Activated T-cell treated with anti-CD3 and anti-CD28 coated beads for 4 hours (primary cell): ENCODE measurements at regions not wholly inside any gene's neighbourhood (a gene's known extent, or its start where the extent isn't known, plus 50 kb on each side); places are given as distances from the start of the nearest gene placed in this dataset.

Experiments
- DNase-seq: peaks from one replicate; pipeline ENCODE4 v3.0.0-alpha.2; 2020

DNA sequence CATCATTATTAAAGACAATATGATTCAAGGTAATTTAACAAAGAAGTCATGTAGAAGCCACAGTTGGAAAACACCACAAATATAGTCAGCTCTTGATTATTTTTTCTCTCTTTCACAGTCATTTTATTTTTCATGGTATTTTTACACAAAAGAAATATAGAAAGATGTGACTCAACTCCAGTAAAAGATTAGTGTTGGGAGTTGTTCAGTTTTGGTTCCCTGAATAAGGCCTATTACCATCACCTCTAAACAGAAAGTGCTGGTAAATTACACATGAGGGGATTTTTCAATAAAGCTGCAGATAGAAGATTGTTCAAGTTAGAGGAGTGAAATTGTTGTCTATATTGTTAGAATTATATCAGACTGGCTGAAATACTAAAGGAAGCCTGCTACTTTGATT, 107.0 kb downstream of the DDIT4L start:
- no peak for DNase-seq

DNA sequence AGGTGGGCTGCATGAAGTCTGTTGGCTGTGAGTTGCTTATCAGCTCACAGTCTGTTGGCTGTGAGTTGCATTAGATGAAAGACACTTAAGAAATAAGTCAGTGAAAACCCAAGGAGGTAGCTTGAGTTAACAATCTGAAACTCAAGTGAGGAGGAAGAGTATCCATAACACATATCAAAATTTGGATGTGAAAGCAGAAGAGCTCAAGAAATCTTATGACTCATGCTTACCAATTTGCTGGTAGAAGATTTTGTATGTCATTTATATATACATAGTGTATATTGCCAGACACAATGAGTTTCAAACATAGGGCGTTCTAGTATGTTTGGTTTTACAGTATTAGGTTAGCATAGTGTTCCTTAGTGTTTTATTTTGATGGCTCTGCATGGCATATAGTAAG, 107.4 kb downstream of the DDIT4L start:
- DNase-seq = no peak

DNA sequence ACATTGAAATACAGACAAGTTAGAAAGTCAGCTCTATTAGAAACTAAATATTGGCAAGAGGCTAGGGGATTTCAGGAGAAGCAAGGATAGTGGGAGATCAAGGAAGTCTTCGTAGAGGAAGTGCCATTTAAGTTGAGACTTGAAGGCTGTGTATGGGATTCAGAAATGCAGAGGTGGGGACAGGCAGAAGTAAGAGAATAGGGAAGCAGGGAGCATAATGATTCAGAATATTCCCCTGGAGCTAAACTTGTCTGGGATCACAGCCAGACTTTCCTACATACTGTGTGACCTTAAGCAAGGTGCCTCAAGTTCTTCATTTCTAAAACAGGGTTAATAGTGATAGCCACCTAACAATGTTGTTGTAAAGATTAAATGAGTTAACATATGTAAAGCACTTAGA, 108.8 kb downstream of the DDIT4L start:
- DNase-seq = no peak

DNA sequence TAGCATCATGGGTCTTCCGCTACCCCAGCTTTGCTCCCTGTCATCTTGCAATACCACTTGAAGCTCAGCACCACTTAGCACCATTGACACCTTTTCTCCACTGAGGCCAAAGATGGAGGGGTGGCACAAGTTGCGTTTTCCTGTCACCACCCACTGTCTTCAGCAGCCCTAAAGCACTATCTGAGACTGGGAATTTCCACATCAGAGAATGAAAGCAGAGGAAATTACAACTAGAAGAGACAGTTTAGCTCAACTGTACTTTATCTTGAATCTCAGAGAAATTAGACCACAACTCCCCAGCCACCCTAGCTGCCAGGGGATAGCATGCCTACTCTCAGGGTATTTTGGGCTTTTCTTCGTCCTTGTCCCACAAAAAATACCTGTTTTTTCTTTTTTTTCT, 111.0 kb downstream of the DDIT4L start:
- no peak for DNase-seq

DNA sequence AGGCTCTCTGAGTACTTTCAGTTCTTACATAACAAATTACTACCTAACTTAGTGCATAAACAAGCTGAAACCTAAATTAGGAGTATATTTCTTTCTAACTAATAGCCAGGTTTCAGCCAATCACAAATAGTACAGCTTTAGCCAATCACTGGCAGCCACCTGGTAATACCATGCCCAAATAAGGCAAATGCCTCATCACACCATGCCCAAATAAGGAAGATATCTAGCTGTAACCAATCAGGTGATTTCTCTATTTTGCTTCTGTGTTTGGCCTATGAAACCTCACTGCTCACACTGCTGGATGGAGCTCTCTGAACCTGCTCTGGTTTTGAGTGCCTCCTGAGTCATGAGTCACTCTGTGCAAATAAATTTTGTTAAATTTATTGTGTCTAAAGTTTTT, 113.5 kb downstream of the DDIT4L start:
- no peak for DNase-seq

DNA sequence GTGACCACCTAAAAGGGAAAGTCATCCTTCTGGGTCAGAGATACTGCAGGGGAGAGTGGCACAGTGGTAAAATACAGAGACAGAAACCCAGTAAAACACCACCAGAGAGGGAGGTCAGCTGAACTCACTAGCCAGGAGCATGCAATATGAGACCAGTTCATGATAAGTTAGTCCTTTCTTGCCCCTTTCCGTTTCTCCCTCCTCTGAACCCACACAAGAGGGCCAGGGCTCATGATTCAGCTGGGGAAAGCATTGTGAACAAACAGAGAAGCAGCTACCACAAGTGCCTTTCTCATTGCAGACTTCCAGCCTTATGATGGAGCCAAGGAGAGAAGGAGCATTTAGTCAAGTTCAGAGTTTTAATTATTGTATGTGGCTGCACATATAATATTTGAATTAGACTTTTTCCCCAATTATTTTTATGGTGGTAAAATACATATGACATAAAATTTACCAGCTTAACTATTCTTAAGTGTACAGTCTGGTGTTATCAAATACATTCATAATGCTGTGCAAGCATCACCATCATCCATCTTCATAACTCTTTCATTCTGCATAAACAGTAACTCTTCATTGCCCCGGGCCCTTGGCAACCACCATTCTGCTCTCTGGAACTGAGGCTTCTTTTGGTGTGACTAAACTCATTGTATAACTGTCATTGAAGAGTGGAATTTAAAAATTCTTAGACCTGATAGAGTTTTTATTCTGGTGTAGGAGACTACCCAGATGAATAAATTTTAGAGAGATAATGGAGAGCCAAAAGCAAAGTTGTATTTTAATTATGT, 114.6 kb downstream of the DDIT4L start:
- no peak for DNase-seq

- DNase-seq = no peak
These were observed 115.2 kb downstream of the DDIT4L start for GRCh38 chr4:100075056-100075455.

DNA sequence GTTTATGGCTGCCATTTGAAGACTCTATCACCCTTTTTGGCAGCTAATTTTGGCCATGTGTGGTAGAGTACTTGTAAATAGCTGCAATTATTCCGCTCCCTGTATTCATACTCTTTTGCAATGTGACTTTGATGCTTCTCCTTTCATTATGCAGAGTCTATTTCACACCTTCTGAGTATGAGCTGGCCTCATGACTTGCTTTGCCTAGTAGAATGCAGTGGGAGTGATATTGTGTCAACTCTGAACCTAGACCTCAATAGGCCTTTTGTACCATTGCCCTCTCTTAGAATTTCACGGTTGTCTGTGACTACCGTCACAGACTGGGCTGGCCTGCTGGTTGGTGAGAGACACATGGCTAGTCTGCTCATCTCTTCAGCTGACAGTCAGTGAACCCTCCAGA, 118.8 kb downstream of the DDIT4L start:
- no peak for DNase-seq

DNA sequence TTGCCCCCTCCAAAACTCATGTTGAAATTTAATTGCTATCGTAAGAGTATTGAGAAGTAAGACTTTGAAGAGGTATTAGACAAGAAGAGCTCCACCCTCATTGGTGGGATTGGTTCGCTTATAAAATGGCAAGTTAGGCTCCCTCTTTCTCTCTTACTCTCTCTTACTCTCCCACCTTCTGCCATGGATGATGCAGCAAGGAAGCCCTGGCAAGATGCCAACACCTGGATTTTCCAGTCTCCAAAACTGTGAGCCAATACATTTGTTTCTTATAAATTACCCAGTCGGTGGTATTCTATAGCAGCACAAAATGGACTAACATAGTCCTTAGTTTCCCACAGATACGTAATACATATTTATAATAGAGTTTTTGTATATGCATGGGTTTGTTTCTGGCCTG, 119.4 kb downstream of the DDIT4L start:
- DNase-seq = no peak

- no peak for DNase-seq
These were observed 119.1 kb upstream of the H2AZ1 start for GRCh38 chr4:100069207-100069606.

GRCh38 chr4:100067255-100067654, 117.2 kb upstream of the H2AZ1 start:
- no peak for DNase-seq

- no peak for DNase-seq
These were observed 113.3 kb upstream of the H2AZ1 start for GRCh38 chr4:100063355-100063754.

DNA sequence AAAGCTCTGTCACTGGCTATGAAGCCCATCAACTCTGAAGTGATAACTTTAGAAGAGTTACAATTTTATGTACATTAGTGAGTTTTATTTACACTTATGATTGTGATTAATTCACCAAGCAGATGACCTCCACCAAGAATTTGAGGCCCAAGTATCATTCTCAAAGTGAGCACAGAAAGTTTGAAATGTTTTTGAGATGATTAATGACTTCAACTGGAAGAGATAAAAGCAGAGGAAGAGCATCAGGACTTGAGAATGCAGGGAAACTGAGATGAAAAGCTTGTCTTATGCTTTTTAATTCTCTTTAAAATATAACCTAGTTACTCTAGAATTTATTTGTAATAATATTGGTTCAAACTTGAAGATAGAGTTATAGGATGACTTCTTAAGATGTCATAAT, 112.8 kb upstream of the H2AZ1 start:
- no peak for DNase-seq

DNA sequence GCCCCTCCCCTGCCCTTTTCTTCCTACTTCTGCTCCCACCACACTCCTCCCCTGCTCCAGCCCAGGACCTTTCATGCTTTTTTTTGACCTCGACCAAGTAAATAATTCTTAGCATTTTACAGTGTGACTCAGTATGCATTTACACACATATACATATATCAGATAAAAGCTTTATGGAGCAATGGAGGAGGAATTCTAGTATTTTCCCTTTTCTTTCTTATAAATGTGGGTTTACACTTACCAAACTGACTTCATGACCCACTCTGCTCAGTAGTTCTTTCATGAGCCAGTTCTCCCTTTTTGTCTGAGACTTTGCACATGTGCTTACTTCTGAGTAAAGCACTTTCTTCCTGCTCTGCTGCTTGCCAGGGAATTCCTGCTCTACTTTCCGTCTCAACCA, 111.8 kb upstream of the H2AZ1 start:
- DNase-seq = no peak

- no peak for DNase-seq
These were observed 110.8 kb upstream of the H2AZ1 start for GRCh38 chr4:100060765-100061416.

DNA sequence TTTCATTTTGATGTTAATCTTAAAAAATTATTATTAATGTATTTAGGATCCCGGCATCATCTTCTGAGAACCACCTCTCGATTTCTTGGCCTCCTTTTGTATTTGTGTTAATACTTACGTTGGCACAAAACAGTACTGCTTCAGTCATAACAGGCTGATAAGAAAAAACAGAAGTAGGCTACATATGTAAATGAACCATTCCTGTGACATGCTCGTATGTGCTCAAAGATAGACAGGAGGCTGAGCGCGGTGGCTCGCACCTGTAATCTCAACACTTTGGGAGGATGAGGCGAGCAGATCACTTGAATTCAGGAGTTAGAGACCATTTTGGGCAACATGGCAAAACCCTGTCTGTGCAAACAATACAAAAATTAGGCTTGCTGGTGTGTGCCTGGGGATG, 109.4 kb upstream of the H2AZ1 start:
- DNase-seq = no peak

GRCh38 chr4:100056701-100057100, 106.6 kb upstream of the H2AZ1 start:
- DNase-seq = no peak

DNA sequence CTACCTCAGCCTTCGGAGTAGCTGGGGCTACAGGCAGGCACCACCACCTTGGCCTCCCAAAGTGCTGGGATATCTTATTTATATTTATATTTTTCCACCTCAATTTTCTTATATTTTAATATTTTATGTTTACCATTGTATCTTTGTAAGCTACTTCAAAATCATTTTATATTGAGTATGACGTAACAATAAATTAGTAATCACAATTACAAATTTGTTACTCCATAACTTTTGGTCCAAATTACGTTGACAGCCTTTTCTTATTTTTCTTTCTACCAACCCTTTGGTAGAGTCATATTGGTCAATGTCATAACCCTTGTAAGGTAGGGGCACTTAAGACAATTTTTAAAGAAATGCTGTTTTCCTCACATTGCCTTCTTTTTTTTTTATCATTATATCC, 104.0 kb upstream of the H2AZ1 start:
- no peak for DNase-seq

DNA sequence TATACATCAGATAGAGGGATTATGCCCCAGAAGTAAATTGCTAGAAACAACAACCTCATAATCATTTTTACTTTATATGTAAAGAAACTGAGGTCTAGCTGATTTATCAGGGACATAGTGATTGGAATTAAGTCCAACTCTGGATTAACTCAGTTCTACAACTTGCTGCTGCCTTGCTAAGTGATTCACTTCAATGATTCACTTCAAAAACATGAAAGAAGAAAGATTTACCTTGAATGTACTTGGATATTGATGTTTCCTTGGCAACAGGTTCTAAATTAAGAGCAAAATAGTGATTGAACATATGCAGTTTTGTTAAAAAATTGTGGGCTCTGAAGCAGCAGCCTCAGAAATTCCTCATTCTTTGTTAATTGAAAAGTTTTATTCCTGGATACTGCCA, 99.8 kb upstream of the H2AZ1 start:
- no peak for DNase-seq

DNA sequence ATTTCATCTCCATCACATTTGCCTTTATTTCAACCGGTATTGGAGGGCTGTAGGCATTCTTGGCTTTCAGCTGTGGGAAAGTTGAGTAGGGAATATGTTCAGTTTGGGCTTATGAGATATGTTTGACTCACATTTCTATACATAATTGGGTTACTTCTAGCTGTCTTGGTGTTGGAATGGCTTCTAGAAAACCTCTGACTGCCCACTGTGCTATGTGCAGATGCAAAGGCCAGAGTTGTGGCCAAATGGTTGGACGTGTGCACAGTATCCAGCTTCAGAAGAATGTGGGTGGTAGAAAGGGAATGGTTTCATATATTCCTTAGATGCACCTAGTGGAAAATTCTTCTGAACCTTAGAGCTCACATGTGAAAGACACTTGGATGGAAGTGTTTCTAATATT, 92.6 kb upstream of the H2AZ1 start:
- no peak for DNase-seq

GRCh38 chr4:100042235-100042634, 92.2 kb upstream of the H2AZ1 start:
- DNase-seq = no peak

- no peak for DNase-seq
These were observed 91.6 kb upstream of the H2AZ1 start for GRCh38 chr4:100041646-100042045.

GRCh38 chr4:100034023-100034664, 84.1 kb upstream of the H2AZ1 start:
- DNase-seq = no peak

- no peak for DNase-seq
These were observed 76.0 kb upstream of the H2AZ1 start for GRCh38 chr4:100026066-100026465.
